GM21526 (cell line): ENCODE measurements at regions not wholly inside any gene's neighbourhood (a gene's known extent, or its start where the extent isn't known, plus 50 kb on each side); places are given as distances from the start of the nearest gene placed in this dataset.
"Not testable (repeated sequence)": the region's sequence is repeated elsewhere in the genome, so short reads cannot be mapped to it uniquely, and the experiment has no call there.

Experiments
- ATAC-seq: cut with Tn5 transposase; IDR thresholded peaks from one replicate; pipeline ENCODE4 v1.9.1; 2021; ENCODE audit warnings: moderate library complexity; ENCODE audit not compliant: unreplicated experiment, low FRiP score

GRCh38 chr1:232130815-232131480 is 499.0 kb downstream of the SIPA1L2 start:
- no peak for ATAC-seq

DNA sequence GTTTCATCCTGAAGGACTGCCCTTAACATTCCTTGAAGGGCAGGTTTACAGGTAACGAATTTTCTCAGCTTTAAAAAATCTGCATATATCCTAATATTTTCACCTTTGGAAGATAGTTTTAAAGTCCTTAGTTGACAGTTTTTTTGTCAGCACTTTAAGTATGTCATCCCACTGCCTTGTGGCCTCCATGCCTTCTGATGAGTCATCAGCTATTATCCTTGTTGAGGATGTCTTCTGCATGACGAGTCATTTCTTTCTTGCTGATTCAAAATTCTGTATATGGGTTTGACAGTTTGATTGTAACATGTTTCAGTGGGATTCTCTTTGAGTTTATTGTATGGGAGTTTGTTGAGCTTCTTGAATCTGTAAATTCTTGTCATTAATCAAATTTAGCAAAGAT is 500.6 kb downstream of the DISC1 start:
- ATAC-seq, result no peak

DNA sequence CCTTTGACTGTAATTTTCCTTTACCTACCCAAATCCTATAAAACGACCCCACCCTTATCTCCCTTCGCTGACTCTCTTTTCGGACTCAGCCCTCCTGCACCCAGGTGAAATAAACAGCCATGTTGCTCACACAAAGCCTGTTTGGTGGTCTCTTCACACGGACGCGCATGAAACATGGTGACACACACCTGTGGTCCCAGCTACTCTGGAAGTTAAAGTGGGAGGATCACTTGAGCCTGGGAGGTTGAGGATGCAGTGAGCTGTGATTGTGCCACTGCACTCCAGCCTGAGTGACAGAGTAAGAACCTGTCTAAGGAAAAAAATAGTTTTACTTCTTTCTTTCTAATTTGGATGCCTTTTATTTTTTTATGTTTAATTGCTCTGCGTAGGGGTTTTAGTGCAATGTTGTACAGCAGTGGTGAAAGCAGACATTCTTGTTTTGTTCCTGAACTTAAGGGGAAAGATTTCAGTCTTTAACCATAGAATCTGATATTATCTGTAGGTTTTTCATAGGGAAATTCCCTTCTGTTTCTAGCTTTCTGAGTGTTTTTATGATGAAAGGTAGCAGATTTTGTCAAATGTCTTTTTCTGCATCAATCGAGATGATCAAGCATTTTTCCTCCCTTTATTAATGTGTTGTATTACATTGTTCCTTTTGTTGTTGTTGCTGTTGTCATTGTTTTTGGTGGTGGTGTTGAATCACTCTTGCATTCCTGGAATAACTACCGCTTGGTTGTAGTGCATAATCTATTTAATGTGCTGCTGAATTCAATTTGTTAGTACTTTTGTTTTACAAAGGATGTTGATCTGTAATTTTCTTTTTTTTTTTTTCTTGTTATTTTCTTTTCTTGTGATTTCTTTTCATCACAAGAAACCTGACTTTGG is 497.4 kb downstream of the DISC1 start:
- no peak for ATAC-seq

DNA sequence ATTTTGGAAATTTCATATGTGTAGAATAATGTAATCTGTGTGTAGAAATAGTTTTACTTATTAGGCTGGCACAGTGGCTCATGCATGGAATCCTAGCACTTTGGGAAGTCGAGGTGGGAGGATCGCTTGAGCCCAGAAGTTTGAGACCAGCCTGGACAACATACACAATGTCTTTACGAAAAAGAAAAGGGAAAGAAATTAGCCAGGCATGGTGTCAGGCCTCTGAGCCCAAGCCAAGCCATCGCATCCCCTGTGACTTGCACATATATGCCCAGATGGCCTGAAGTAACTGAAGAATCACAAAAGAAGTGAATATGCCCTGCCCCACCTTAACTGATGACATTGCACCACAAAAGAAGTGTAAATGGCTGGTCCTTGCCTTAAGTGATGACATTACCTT is 491.3 kb downstream of the DISC1 start:
- ATAC-seq, result not testable (repeated sequence)

DNA sequence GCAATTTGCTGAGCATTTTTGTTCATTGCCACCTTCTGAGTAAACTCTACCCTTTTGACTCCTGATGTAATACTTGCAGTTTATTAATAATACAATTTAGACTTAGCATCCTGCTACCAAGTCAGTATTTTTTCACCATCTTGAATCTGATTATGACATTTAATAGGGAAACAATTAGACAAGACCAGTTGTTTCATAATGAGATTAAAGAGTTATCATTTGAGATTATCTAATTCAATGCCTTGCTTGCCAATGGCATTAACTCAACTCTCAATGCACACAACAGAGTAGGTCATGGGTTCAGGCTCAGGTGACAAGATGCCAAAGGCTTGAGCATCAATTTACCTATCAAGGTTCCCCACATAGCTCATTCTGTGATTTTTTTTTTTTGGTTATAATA is 488.4 kb downstream of the DISC1 start:
- no peak for ATAC-seq

- no peak for ATAC-seq
Observed at GRCh38 chr1:232112076-232112475, 485.5 kb downstream of the DISC1 start.

GRCh38 chr1:232111611-232112010 is 485.0 kb downstream of the DISC1 start:
- ATAC-seq, result no peak

DNA sequence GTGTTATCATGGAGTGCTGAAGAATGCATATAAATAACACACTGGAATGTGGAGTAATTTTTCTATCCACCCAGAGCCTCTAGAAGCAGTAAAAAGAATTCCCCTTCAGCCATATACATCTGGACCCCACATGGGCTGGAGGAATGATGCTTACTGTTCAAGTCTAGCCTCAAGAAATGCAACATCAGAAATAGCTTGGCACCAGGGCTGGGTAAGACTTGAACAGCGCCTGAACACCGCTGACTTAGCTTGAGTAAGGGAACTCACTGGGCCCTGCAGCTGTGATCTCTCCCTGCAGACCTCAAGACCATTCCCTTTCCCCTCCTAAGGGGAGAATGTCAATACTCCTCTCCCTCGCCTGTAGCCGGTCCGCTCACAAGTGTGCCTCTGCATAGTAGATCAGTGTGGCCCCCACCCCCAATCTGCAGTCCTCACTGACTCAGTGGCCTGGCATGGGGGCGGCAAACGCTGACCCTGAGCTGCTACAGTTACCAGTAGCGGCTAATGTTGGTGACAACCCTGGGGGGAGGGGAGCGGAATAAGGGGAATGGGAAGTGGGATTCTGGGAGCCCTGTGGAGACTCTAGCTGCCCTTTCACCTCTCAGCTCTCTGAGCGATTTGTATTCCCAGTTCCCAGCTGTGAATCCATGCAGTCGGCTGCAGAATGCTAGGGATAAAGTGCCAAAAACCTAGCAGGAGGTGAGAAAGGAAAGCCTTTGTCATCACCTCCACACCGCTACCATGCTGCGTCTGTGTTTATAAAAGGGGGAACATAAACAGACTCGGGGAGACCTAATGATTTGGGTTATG is 483.9 kb downstream of the DISC1 start:
- ATAC-seq, result no peak

DNA sequence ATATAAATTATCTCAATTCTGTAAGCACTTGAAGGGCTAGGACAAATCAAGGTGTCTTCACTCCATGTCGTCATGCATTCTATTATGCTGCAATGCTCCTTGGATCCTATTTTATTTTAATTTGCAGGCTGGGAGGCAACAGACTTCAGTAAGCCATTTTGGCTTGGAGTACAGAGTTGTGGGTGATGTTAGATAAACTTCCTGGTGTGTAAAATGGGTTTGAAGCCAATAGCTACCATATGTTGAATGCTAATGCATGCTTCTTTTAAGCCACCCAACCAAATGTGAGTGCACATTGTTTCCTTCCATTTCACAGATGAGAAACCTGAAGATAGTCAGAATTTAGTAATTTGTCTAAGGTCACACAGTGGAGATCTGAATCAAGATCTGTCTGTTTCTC is 482.8 kb downstream of the DISC1 start:
- no peak for ATAC-seq

DNA sequence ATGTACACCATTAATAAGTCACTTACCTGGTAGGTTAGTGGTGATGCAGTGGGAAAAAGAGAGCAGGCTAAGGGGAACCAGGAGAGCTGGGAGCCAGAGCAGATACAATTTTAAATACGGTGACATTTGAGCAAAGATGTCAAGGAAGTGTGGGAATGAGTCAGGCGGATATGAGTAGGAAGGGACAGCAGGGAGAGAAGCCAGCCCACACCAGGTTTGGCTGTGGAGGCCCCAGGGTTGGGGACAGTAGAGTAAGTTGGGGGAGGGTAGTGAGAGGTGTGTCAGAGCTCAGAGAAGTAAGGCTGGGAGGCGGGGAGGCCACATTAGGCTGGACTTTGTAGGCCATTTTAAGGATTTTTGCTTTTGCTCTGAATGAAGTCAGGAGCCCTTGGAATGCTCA is 482.0 kb downstream of the DISC1 start:
- no peak for ATAC-seq

GRCh38 chr1:232106415-232106814 is 479.8 kb downstream of the DISC1 start:
- ATAC-seq, result no peak

DNA sequence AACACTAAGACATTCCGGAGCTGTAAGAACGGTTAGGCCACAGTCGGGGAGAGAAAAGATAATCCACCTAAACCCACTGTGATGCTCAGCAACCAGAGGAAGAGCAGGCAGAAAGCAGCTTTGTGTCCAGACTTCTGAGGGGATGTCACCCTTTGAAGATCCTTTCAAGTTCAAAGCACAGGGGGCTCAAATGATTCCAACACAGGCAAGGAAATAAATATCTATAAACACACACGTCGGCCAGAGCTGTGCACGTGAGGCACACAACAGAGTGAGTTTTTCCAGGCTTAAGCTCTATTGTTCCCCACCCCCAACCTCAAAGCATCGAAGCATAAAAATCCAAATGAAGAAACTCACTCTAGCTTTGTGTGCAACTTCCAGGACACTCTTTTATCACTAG is 479.0 kb downstream of the DISC1 start:
- no peak for ATAC-seq

DNA sequence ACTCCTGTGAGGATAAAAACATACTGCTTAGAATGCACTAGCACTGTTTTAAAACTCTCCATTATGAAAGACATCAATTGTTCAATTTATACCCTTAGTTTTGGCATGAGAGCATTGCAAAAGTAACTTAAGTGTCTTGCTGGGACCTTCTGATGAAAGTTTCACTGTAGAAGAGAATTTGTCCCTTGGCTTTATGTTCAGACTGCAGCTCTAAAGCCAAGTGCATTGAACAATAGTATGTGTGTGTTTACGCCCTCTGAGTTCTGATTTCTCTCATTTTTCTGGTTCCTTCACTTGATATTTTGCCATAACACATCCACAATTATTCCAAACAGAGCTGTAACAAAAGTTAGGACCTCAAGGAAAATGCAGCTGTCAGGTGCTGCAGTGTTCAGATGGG is 474.6 kb downstream of the DISC1 start:
- no peak for ATAC-seq

DNA sequence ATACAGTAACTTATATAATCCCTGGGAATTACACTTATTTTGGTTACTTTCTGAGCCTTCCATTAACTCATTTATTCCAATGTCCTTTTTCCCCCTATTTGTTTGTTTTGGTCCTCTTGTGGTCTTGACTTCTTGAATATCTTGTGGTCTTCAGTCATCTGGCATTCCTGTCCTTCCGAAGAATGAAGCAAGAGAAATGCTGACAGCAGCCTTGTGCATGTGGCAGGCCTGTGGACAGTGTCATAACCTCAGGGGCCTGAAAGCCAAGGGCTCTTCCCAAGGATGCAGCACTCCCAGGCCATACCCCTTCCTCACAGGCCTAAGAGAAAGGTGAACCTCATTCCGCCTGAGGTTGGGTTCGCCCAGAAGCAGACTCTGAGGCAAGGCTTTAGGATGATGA is 470.2 kb downstream of the DISC1 start:
- no peak for ATAC-seq
